ENCODE measurements at regions not wholly inside any gene's neighbourhood (a gene's known extent, or its start where the extent isn't known, plus 50 kb on each side); places are given as distances from the start of the nearest gene placed in this dataset.

DNA sequence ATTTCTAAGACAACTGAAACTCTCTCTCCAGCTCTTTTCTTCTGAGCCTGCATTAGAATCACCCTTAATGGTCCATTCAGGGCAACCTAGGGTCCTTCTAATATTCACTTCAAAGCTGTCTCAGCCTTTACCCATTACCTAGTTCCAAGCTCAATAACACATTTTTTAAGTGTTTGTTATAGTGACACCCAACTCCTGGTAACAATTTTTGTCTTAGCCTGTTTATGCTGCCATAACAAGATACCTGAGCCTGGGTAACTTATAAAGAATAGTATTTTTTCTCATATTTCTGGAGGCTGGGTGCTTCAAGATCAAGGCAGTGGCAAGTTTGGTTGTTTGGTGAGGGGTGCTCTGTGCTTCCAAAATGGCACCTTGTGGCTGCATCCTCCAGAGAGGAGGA is 531.5 kb upstream of the USP24 start:
- TF ChIP-seq, protein P1, sequence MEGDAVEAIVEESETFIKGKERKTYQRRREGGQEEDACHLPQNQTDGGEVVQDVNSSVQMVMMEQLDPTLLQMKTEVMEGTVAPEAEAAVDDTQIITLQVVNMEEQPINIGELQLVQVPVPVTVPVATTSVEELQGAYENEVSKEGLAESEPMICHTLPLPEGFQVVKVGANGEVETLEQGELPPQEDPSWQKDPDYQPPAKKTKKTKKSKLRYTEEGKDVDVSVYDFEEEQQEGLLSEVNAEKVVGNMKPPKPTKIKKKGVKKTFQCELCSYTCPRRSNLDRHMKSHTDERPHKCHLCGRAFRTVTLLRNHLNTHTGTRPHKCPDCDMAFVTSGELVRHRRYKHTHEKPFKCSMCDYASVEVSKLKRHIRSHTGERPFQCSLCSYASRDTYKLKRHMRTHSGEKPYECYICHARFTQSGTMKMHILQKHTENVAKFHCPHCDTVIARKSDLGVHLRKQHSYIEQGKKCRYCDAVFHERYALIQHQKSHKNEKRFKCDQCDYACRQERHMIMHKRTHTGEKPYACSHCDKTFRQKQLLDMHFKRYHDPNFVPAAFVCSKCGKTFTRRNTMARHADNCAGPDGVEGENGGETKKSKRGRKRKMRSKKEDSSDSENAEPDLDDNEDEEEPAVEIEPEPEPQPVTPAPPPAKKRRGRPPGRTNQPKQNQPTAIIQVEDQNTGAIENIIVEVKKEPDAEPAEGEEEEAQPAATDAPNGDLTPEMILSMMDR (IDR thresholded peaks at IDR 0.05) = no peak
- TF ChIP-seq EZH2phosphoT487 (IDR thresholded peaks at IDR 0.05) (no peak), EZH2 (IDR thresholded peaks at IDR 0.05) (no peak)

All from neural progenitor cell (in vitro differentiated cells).